Panc1 (cell line): ENCODE measurements at regions not wholly inside any gene's neighbourhood (a gene's known extent, or its start where the extent isn't known, plus 50 kb on each side); places are given as distances from the start of the nearest gene placed in this dataset.

Experiments used
- CTCF ChIP-seq: fragments of 450-650 bp; IDR thresholded peaks from 2 replicates; pipeline ENCODE4 v1.5.1; 2017; ENCODE audit warnings: mild to moderate bottlenecking
- POLR2AphosphoS5 ChIP-seq: IDR thresholded peaks from 2 replicates; pipeline ENCODE4 v1.6.1; 2012; ENCODE audit warnings: mild to moderate bottlenecking, low read depth, low read length, moderate library complexity
- TF ChIP-seq, protein P1 (sequence below), 2 experiments: IDR thresholded peaks; 2 replicates each; pipeline ENCODE4 v1.6.1; 2011 to 2012; ENCODE audit warnings: low read depth in 2 of 2, control low read depth in 1 of 2, low read length in 1 of 2, mild to moderate bottlenecking in 1 of 2, moderate library complexity in 1 of 2; ENCODE audit not compliant: insufficient read depth in 1 of 2

- TF ChIP-seq CTCF = no peak
- TF ChIP-seq, protein P1, sequence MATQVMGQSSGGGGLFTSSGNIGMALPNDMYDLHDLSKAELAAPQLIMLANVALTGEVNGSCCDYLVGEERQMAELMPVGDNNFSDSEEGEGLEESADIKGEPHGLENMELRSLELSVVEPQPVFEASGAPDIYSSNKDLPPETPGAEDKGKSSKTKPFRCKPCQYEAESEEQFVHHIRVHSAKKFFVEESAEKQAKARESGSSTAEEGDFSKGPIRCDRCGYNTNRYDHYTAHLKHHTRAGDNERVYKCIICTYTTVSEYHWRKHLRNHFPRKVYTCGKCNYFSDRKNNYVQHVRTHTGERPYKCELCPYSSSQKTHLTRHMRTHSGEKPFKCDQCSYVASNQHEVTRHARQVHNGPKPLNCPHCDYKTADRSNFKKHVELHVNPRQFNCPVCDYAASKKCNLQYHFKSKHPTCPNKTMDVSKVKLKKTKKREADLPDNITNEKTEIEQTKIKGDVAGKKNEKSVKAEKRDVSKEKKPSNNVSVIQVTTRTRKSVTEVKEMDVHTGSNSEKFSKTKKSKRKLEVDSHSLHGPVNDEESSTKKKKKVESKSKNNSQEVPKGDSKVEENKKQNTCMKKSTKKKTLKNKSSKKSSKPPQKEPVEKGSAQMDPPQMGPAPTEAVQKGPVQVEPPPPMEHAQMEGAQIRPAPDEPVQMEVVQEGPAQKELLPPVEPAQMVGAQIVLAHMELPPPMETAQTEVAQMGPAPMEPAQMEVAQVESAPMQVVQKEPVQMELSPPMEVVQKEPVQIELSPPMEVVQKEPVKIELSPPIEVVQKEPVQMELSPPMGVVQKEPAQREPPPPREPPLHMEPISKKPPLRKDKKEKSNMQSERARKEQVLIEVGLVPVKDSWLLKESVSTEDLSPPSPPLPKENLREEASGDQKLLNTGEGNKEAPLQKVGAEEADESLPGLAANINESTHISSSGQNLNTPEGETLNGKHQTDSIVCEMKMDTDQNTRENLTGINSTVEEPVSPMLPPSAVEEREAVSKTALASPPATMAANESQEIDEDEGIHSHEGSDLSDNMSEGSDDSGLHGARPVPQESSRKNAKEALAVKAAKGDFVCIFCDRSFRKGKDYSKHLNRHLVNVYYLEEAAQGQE (IDR thresholded peaks at IDR 0.05; ENCODE audit: insufficient read depth in 1 of 2, low read depth in 2 of 2, low read length in 1 of 2) = no peak
- no peak for TF ChIP-seq POLR2AphosphoS5
These were observed 435.7 kb downstream of the SLITRK6 start for GRCh38 chr13:85363504-85363903.
